ENCODE measurements at regions not wholly inside any gene's neighbourhood (a gene's known extent, or its start where the extent isn't known, plus 50 kb on each side); places are given as distances from the start of the nearest gene placed in this dataset.

GRCh38 chr9:20197976-20198685 lies 409.3 kb upstream of the SLC24A2 start:
- no peaks in the 10 kb centered on the region for H3K36me3 Mint-ChIP-seq (ENCODE audit: insufficient read depth, unreplicated experiment)
- DNase-seq = no peak
- no TSS peak for BruUV-seq (replicated peaks)
- CTCF ChIA-PET = interaction anchor here (1.2 kb wide), 1 partner anchor 10 kb away, joined by 3 read pairs; no protein-coding TSS in a partner anchor
- H3K4me1 Mint-ChIP-seq (ENCODE audit: low read depth, unreplicated experiment) = no peaks in the 10 kb centered on the region
- no peaks in the 10 kb centered on the region for H3K9me3 Mint-ChIP-seq (ENCODE audit: low read depth, unreplicated experiment)
- TF ChIP-seq CTCF (IDR thresholded peaks at IDR 0.05; ENCODE audit: unreplicated experiment) = no peak
- intact Hi-C loops (cut with micrococcal nuclease; ENCODE audit: unreplicated experiment) = loop anchor here (10.0 kb wide), 2 partner anchors 47 to 917 kb away; no protein-coding TSS in a partner anchor
- peaks cover 16% of the 10 kb centered on the region for H3K27me3 Mint-ChIP-seq (ENCODE audit: unreplicated experiment)
- H3K27ac Mint-ChIP-seq (ENCODE audit: unreplicated experiment) = no peak overlapping the region
- no peak overlapping the region for H3K4me3 Mint-ChIP-seq (ENCODE audit: low read depth, unreplicated experiment)

GRCh38 chr9:20191228-20191840 lies 402.5 kb upstream of the SLC24A2 start:
- Mint-ChIP-seq H3K36me3 (ENCODE audit: insufficient read depth, unreplicated experiment) (no peaks in the 10 kb centered on the region), H3K4me1 (ENCODE audit: low read depth, unreplicated experiment) (no peaks in the 10 kb centered on the region), H3K27me3 (ENCODE audit: unreplicated experiment) (peaks cover 46% of the 10 kb centered on the region), H3K9me3 (ENCODE audit: low read depth, unreplicated experiment) (peaks cover 3% of the 10 kb centered on the region), H3K27ac (ENCODE audit: unreplicated experiment) (no peak overlapping the region), H3K4me3 (ENCODE audit: low read depth, unreplicated experiment) (no peak overlapping the region)
- DNase-seq = no peak
- intact Hi-C loops (cut with micrococcal nuclease; ENCODE audit: unreplicated experiment) = loop anchor here (10.0 kb wide), 2 partner anchors 53 to 923 kb away; no protein-coding TSS in a partner anchor
- BruUV-seq (replicated peaks) = no TSS peak
- CTCF ChIA-PET = no interaction called here
- peak; percentile 17 for TF ChIP-seq CTCF (IDR thresholded peaks at IDR 0.05; ENCODE audit: unreplicated experiment)

- H3K4me1 Mint-ChIP-seq (ENCODE audit: low read depth, unreplicated experiment) = no peaks in the 10 kb centered on the region
- no TSS peak for BruUV-seq (replicated peaks)
- H3K9me3 Mint-ChIP-seq (ENCODE audit: low read depth, unreplicated experiment) = peaks cover 3% of the 10 kb centered on the region
- no peak for DNase-seq
- intact Hi-C loops (cut with micrococcal nuclease; ENCODE audit: unreplicated experiment) = loop anchor here (10.0 kb wide), 2 partner anchors 55 to 925 kb away; no protein-coding TSS in a partner anchor
- CTCF ChIA-PET = no interaction called here
- H3K27me3 Mint-ChIP-seq (ENCODE audit: unreplicated experiment) = peaks cover 53% of the 10 kb centered on the region
- H3K27ac Mint-ChIP-seq (ENCODE audit: unreplicated experiment) = no peak overlapping the region
- no peak for TF ChIP-seq CTCF (IDR thresholded peaks at IDR 0.05; ENCODE audit: unreplicated experiment)
- H3K36me3 Mint-ChIP-seq (ENCODE audit: insufficient read depth, unreplicated experiment) = no peaks in the 10 kb centered on the region
- no peak overlapping the region for H3K4me3 Mint-ChIP-seq (ENCODE audit: low read depth, unreplicated experiment)
These were observed 401.0 kb upstream of the SLC24A2 start for GRCh38 chr9:20189871-20190270.

GRCh38 chr9:20188616-20189369 lies 400.0 kb upstream of the SLC24A2 start:
- DNase-seq = no peak
- no TSS peak for BruUV-seq (replicated peaks)
- CTCF ChIA-PET = no interaction called here
- TF ChIP-seq CTCF (IDR thresholded peaks at IDR 0.05; ENCODE audit: unreplicated experiment) = no peak
- Mint-ChIP-seq H3K9me3 (ENCODE audit: low read depth, unreplicated experiment) (peaks cover 3% of the 10 kb centered on the region), H3K27ac (ENCODE audit: unreplicated experiment) (no peak overlapping the region), H3K27me3 (ENCODE audit: unreplicated experiment) (peaks cover 57% of the 10 kb centered on the region), H3K36me3 (ENCODE audit: insufficient read depth, unreplicated experiment) (no peaks in the 10 kb centered on the region), H3K4me1 (ENCODE audit: low read depth, unreplicated experiment) (no peaks in the 10 kb centered on the region), H3K4me3 (ENCODE audit: low read depth, unreplicated experiment) (no peak overlapping the region)
- intact Hi-C loops (cut with micrococcal nuclease; ENCODE audit: unreplicated experiment) = no loop called here
